Natural killer cell (primary cell): ENCODE measurements at regions not wholly inside any gene's neighbourhood (a gene's known extent, or its start where the extent isn't known, plus 50 kb on each side); places are given as distances from the start of the nearest gene placed in this dataset.
"Not testable (repeated sequence)": the region's sequence is repeated elsewhere in the genome, so short reads cannot be mapped to it uniquely, and the experiment has no call there.

Experiments used
- ATAC-seq, 3 donors: fragments of 150-1000 bp in 2 of 3; fragments of 200-7000 bp in 1 of 3; cut with Tn5 transposase; 1 replicate in 1 of 3; 2 replicates in 2 of 3; pipeline ENCODE4 v1.10.0; 2021; ENCODE audit warnings: mild to moderate bottlenecking in 2 of 3, moderate library complexity in 2 of 3
- DNase-seq, 2 donors: peaks; one replicate each; pipeline versions ENCODE4 v3.0.0 to v3.0.0-alpha.2; 2013 to 2021; ENCODE audit warnings: mixed read lengths in 1 of 2
- H3K27ac ChIP-seq: one replicate; pipeline ENCODE4 v1.5.1; 2013; ENCODE audit warnings: mild to moderate bottlenecking, low read length
- H3K27me3 ChIP-seq: one replicate; pipeline ENCODE4 v1.6.1; 2013; ENCODE audit warnings: low read length; ENCODE audit not compliant: control insufficient read depth, insufficient read depth
- H3K36me3 ChIP-seq: one replicate; pipeline ENCODE4 v1.6.1; 2013; ENCODE audit warnings: low read length; ENCODE audit not compliant: control insufficient read depth, insufficient read depth
- H3K4me1 ChIP-seq: one replicate; pipeline ENCODE4 v1.6.1; 2013; ENCODE audit warnings: low read length; ENCODE audit not compliant: control insufficient read depth, insufficient read depth
- H3K4me3 ChIP-seq: one replicate; pipeline ENCODE4 v1.5.1; 2013; ENCODE audit warnings: low read length
- H3K9me3 ChIP-seq: one replicate; pipeline ENCODE4 v1.6.1; 2013; ENCODE audit warnings: low read length; ENCODE audit not compliant: control insufficient read depth, insufficient read depth
- H3K27ac Mint-ChIP-seq, 2 donors: one replicate each; pipeline ENCODE4 v1.8.0; 2022; ENCODE audit warnings: mild to moderate bottlenecking in 2 of 2, mixed read lengths in 2 of 2, moderate library complexity in 1 of 2
- H3K27me3 Mint-ChIP-seq, 2 donors: one replicate each; pipeline ENCODE4 v1.8.0; 2022; ENCODE audit warnings: low read depth in 2 of 2, mixed read lengths in 2 of 2
- H3K36me3 Mint-ChIP-seq: one replicate; pipeline ENCODE4 v1.8.0; 2022; ENCODE audit warnings: mixed read lengths
- H3K4me1 Mint-ChIP-seq, 2 donors: one replicate each; pipeline ENCODE4 v1.8.0; 2022; ENCODE audit warnings: mixed read lengths in 2 of 2
- H3K4me3 Mint-ChIP-seq: one replicate; pipeline ENCODE4 v1.8.0; 2022; ENCODE audit warnings: mild to moderate bottlenecking, moderate library complexity, mixed read lengths
- H3K9me3 Mint-ChIP-seq, 2 donors: one replicate each; pipeline ENCODE4 v1.8.0; 2022; ENCODE audit warnings: mixed read lengths in 2 of 2
- CTCF ChIP-seq: fragments of 200-600 bp; IDR thresholded peaks from one replicate; pipeline ENCODE4 v1.8.0; 2022; ENCODE audit warnings: antibody characterized with exemption
- WGBS: methylation state at CpG from one replicate; pipeline ENCODE4 v1.1.7; 2013; ENCODE audit warnings: missing lambda C conversion rate; ENCODE audit not compliant: insufficient coverage; 5-methylcytosine and 5-hydroxymethylcytosine counted together
- intact Hi-C: fragments of 100-400 bp; cut with micrococcal nuclease; formaldehyde crosslinking; loops from one replicate; pipeline ENCODE4 v1.14.2; 2022

GRCh38 chr9:65411901-65412300 lies 126.9 kb upstream of the FOXD4L5 start:
- whole genome bisulfite sequencing: 85% methylated on average over 8 of the region's 8 CpGs
- Mint-ChIP-seq H3K9me3 (peaks cover 11 to 23% of the 10 kb centered on the region in 2 donors), H3K4me3 (no peak overlapping the region), H3K4me1 (no peaks in the 10 kb centered on the region), H3K27me3 (no peaks in the 10 kb centered on the region), H3K27ac (no peak overlapping the region), H3K36me3 (peaks cover 8% of the 10 kb centered on the region)
- Histone ChIP-seq H3K27ac (no peak overlapping the region), H3K4me3 (no peak overlapping the region), H3K9me3 (peaks cover 44% of the 10 kb centered on the region), H3K36me3 (no peaks in the 10 kb centered on the region), H3K4me1 (no peaks in the 10 kb centered on the region), H3K27me3 (no peaks in the 10 kb centered on the region)
- TF ChIP-seq CTCF: no peak
- intact Hi-C loops: no loop called here
- ATAC-seq (no peak), DNase-seq (no peak)

- Mint-ChIP-seq H3K36me3 (peaks cover 8% of the 10 kb centered on the region), H3K4me3 (no peak overlapping the region), H3K9me3 (peaks cover 11 to 23% of the 10 kb centered on the region in 2 donors), H3K4me1 (no peaks in the 10 kb centered on the region), H3K27me3 (no peaks in the 10 kb centered on the region), H3K27ac (no peak overlapping the region)
- Histone ChIP-seq H3K27me3 (no peaks in the 10 kb centered on the region), H3K36me3 (no peaks in the 10 kb centered on the region), H3K9me3 (peaks cover 47% of the 10 kb centered on the region), H3K4me3 (no peak overlapping the region), H3K4me1 (no peaks in the 10 kb centered on the region), H3K27ac (no peak overlapping the region)
- no peak for DNase-seq
- no peak for ATAC-seq
- no peak for TF ChIP-seq CTCF
- WGBS: 93% methylated on average over 9 of the region's 9 CpGs
- intact Hi-C loops: no loop called here
Observed at GRCh38 chr9:65411336-65411735, 126.3 kb upstream of the FOXD4L5 start.

- Mint-ChIP-seq H3K27me3 (no peaks in the 10 kb centered on the region), H3K9me3 (peaks cover 11 to 23% of the 10 kb centered on the region in 2 donors), H3K4me3 (no peak overlapping the region), H3K4me1 (no peaks in the 10 kb centered on the region), H3K36me3 (peaks cover 8% of the 10 kb centered on the region), H3K27ac (no peak overlapping the region)
- H3K9me3 ChIP-seq: peaks cover 51% of the 10 kb centered on the region
- 74% methylated on average over 14 of the region's 14 CpGs for WGBS
- no peak overlapping the region for H3K4me3 ChIP-seq
- DNase-seq: no peak
- H3K27me3 ChIP-seq: no peaks in the 10 kb centered on the region
- H3K4me1 ChIP-seq: no peaks in the 10 kb centered on the region
- H3K36me3 ChIP-seq: no peaks in the 10 kb centered on the region
- no peak for ATAC-seq
- H3K27ac ChIP-seq: no peak overlapping the region
- intact Hi-C loops: no loop called here
- no peak for TF ChIP-seq CTCF
Observed at GRCh38 chr9:65410926-65411325, 125.9 kb upstream of the FOXD4L5 start.

GRCh38 chr9:65409471-65409980 lies 124.5 kb upstream of the FOXD4L5 start:
- no peak overlapping the region for H3K27ac ChIP-seq
- no peak overlapping the region for H3K4me3 ChIP-seq
- intact Hi-C loops: no loop called here
- H3K9me3 Mint-ChIP-seq: peaks cover 9 to 17% of the 10 kb centered on the region in 2 donors
- no peaks in the 10 kb centered on the region for H3K27me3 Mint-ChIP-seq
- no peak for ATAC-seq
- DNase-seq: no peak
- H3K9me3 ChIP-seq: peaks cover 60% of the 10 kb centered on the region
- WGBS: 88% methylated on average over 14 of the region's 14 CpGs
- no peaks in the 10 kb centered on the region for H3K4me1 ChIP-seq
- peaks cover 2% of the 10 kb centered on the region for H3K36me3 Mint-ChIP-seq
- no peaks in the 10 kb centered on the region for H3K27me3 ChIP-seq
- H3K4me1 Mint-ChIP-seq: no peaks in the 10 kb centered on the region
- H3K36me3 ChIP-seq: no peaks in the 10 kb centered on the region
- H3K4me3 Mint-ChIP-seq: no peak overlapping the region
- no peak overlapping the region for H3K27ac Mint-ChIP-seq
- TF ChIP-seq CTCF: no peak

GRCh38 chr9:65408806-65409205 lies 123.8 kb upstream of the FOXD4L5 start:
- DNase-seq, ATAC-seq, H3K27ac ChIP-seq, H3K4me3 Mint-ChIP-seq, H3K27me3 Mint-ChIP-seq, H3K4me3 ChIP-seq, H3K4me1 ChIP-seq, H3K27me3 ChIP-seq, intact Hi-C loops, H3K36me3 ChIP-seq, H3K27ac Mint-ChIP-seq, H3K36me3 Mint-ChIP-seq, H3K4me1 Mint-ChIP-seq: not testable (repeated sequence)
- WGBS: 86% methylated on average over 14 of the region's 14 CpGs
- H3K9me3 ChIP-seq: peaks cover 60% of the 10 kb centered on the region
- H3K9me3 Mint-ChIP-seq: peaks cover 9 to 16% of the 10 kb centered on the region in 2 donors
